HEK293 (cell line): ENCODE measurements at regions not wholly inside any gene's neighbourhood (a gene's known extent, or its start where the extent isn't known, plus 50 kb on each side); places are given as distances from the start of the nearest gene placed in this dataset.

Experiments
- GLI4 ChIP-seq: fragments of 450-650 bp; formaldehyde crosslinking; IDR thresholded peaks from 2 replicates; pipeline ENCODE4 v1.5.1; 2016; ENCODE audit warnings: missing biosample characterization, missing genetic modification characterization
- TCF7L2 ChIP-seq: IDR thresholded peaks from 2 replicates; pipeline ENCODE4 v1.6.1; 2011; ENCODE audit warnings: low read depth, mild to moderate bottlenecking, inconsistent platforms, low read length, moderate library complexity, borderline replicate concordance
- ZNF510 ChIP-seq: fragments of 450-650 bp; formaldehyde crosslinking; IDR thresholded peaks from 2 replicates; pipeline ENCODE4 v1.5.1; 2018; ENCODE audit warnings: mild to moderate bottlenecking, missing genetic modification characterization, missing biosample characterization; ENCODE audit not compliant: insufficient replicate concordance
- ZNF561 ChIP-seq: fragments of 450-650 bp; IDR thresholded peaks from 2 replicates; pipeline ENCODE4 v1.5.1; 2018; ENCODE audit warnings: missing biosample characterization, missing genetic modification characterization, borderline replicate concordance
- TF ChIP-seq, protein P1 (sequence below): fragments of 450-650 bp; formaldehyde crosslinking; IDR thresholded peaks from 2 replicates; pipeline ENCODE4 v1.5.1; 2016; ENCODE audit warnings: missing biosample characterization, missing genetic modification characterization
- TF ChIP-seq, protein P2 (sequence below): fragments of 450-650 bp; formaldehyde crosslinking; IDR thresholded peaks from 2 replicates; pipeline ENCODE4 v1.5.1; 2016; ENCODE audit warnings: missing biosample characterization, missing genetic modification characterization

DNA sequence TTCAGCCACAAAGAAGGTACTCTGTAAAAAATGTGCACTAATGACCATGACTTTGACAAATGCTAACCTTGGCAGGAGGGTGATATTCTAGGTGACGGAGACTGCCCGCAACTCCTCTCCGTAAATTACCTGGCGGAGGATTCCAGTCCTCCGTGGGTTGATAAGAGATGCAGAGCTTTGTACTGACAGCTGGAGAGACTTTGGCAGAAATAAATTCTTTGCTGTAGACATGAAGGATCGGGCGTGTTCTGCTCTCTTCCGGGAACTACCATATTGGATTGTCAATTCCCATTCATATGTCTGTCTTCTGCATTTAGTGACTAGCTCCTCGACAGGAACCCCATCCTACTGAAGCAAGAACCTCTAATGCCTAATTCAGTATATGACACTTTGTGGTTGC lies 158.3 kb upstream of the KAZN start:
- no peak for TF ChIP-seq TCF7L2
- no peak for TF ChIP-seq GLI4 (tag by site-specific recombination)
- TF ChIP-seq, protein P1, sequence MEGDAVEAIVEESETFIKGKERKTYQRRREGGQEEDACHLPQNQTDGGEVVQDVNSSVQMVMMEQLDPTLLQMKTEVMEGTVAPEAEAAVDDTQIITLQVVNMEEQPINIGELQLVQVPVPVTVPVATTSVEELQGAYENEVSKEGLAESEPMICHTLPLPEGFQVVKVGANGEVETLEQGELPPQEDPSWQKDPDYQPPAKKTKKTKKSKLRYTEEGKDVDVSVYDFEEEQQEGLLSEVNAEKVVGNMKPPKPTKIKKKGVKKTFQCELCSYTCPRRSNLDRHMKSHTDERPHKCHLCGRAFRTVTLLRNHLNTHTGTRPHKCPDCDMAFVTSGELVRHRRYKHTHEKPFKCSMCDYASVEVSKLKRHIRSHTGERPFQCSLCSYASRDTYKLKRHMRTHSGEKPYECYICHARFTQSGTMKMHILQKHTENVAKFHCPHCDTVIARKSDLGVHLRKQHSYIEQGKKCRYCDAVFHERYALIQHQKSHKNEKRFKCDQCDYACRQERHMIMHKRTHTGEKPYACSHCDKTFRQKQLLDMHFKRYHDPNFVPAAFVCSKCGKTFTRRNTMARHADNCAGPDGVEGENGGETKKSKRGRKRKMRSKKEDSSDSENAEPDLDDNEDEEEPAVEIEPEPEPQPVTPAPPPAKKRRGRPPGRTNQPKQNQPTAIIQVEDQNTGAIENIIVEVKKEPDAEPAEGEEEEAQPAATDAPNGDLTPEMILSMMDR (tag by site-specific recombination) = no peak
- TF ChIP-seq, protein P2, sequence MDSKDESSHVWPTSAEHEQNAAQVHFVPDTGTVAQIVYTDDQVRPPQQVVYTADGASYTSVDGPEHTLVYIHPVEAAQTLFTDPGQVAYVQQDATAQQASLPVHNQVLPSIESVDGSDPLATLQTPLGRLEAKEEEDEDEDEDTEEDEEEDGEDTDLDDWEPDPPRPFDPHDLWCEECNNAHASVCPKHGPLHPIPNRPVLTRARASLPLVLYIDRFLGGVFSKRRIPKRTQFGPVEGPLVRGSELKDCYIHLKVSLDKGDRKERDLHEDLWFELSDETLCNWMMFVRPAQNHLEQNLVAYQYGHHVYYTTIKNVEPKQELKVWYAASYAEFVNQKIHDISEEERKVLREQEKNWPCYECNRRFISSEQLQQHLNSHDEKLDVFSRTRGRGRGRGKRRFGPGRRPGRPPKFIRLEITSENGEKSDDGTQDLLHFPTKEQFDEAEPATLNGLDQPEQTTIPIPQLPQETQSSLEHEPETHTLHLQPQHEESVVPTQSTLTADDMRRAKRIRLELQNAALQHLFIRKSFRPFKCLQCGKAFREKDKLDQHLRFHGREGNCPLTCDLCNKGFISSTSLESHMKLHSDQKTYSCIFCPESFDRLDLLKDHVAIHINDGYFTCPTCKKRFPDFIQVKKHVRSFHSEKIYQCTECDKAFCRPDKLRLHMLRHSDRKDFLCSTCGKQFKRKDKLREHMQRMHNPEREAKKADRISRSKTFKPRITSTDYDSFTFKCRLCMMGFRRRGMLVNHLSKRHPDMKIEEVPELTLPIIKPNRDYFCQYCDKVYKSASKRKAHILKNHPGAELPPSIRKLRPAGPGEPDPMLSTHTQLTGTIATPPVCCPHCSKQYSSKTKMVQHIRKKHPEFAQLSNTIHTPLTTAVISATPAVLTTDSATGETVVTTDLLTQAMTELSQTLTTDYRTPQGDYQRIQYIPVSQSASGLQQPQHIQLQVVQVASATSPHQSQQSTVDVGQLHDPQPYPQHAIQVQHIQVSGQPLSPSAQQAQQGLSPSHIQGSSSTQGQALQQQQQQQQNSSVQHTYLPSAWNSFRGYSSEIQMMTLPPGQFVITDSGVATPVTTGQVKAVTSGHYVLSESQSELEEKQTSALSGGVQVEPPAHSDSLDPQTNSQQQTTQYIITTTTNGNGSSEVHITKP (tag by site-specific recombination) = no peak
- no peak for TF ChIP-seq ZNF510 (tag by site-specific recombination)
- no peak for TF ChIP-seq ZNF561 (tag by site-specific recombination)
